CD4-positive, alpha-beta T cell treated with Interleukin-15 for 4 hours (primary cell): ENCODE measurements at regions not wholly inside any gene's neighbourhood (a gene's known extent, or its start where the extent isn't known, plus 50 kb on each side); places are given as distances from the start of the nearest gene placed in this dataset.

Experiments
- DNase-seq: peaks from one replicate; pipeline ENCODE4 v3.0.0-alpha.2; 2020; ENCODE audit warnings: low spot score

GRCh38 chr9:38285236-38285635, 107.3 kb upstream of the ALDH1B1 start:
- DNase-seq = no peak

GRCh38 chr9:38284588-38285051, 107.9 kb upstream of the ALDH1B1 start:
- no peak for DNase-seq

- no peak for DNase-seq
These were observed 108.4 kb upstream of the ALDH1B1 start for GRCh38 chr9:38284039-38284575.

GRCh38 chr9:38282756-38283155, 109.7 kb upstream of the ALDH1B1 start:
- no peak for DNase-seq

- no peak for DNase-seq
These were observed 110.6 kb upstream of the ALDH1B1 start for GRCh38 chr9:38281917-38282316.

GRCh38 chr9:38281196-38281595, 111.3 kb upstream of the ALDH1B1 start:
- DNase-seq = no peak

- DNase-seq = no peak
These were observed 112.2 kb upstream of the ALDH1B1 start for GRCh38 chr9:38280251-38280800.

- no peak for DNase-seq
These were observed 113.4 kb upstream of the ALDH1B1 start for GRCh38 chr9:38278931-38279679.

- no peak for DNase-seq
These were observed 114.0 kb upstream of the ALDH1B1 start for GRCh38 chr9:38278457-38278856.

- no peak for DNase-seq
These were observed 114.8 kb upstream of the ALDH1B1 start for GRCh38 chr9:38277601-38278200.

GRCh38 chr9:38276771-38277439, 115.6 kb upstream of the ALDH1B1 start:
- no peak for DNase-seq

GRCh38 chr9:38274800-38275199, 117.7 kb upstream of the ALDH1B1 start:
- DNase-seq = no peak

- no peak for DNase-seq
These were observed 119.8 kb upstream of the ALDH1B1 start for GRCh38 chr9:38272710-38273109.

GRCh38 chr9:38271666-38272241, 120.7 kb upstream of the ALDH1B1 start:
- DNase-seq = no peak

- DNase-seq = no peak
These were observed 122.7 kb upstream of the ALDH1B1 start for GRCh38 chr9:38269775-38270174.

- no peak for DNase-seq
These were observed 129.0 kb upstream of the ALDH1B1 start for GRCh38 chr9:38263532-38263931.

- DNase-seq = no peak
These were observed 132.8 kb upstream of the ALDH1B1 start for GRCh38 chr9:38259519-38260218.

GRCh38 chr9:38259056-38259455, 133.4 kb upstream of the ALDH1B1 start:
- DNase-seq = no peak

- DNase-seq = no peak
These were observed 134.8 kb upstream of the ALDH1B1 start for GRCh38 chr9:38257626-38258215.

- DNase-seq = no peak
These were observed 136.0 kb upstream of the ALDH1B1 start for GRCh38 chr9:38256461-38256860.

GRCh38 chr9:38255599-38255998, 136.9 kb upstream of the ALDH1B1 start:
- no peak for DNase-seq
